HG03571 (cell line): ENCODE measurements at regions not wholly inside any gene's neighbourhood (a gene's known extent, or its start where the extent isn't known, plus 50 kb on each side); places are given as distances from the start of the nearest gene placed in this dataset.

Experiments used
- ATAC-seq: cut with Tn5 transposase; IDR thresholded peaks from one replicate; pipeline ENCODE4 v1.9.1; 2021; ENCODE audit not compliant: unreplicated experiment

GRCh38 chr20:21653628-21654027, 51.8 kb upstream of the PAX1 start:
- ATAC-seq = no peak

- ATAC-seq = no peak
Measured at GRCh38 chr20:21643417-21643816, 62.0 kb upstream of the PAX1 start.

- no peak for ATAC-seq
Measured at GRCh38 chr20:21640556-21640955, 64.9 kb upstream of the PAX1 start.

- ATAC-seq = no peak
Measured at GRCh38 chr20:21633829-21634228, 71.6 kb upstream of the PAX1 start.

GRCh38 chr20:21632735-21633053, 72.8 kb upstream of the PAX1 start:
- no peak for ATAC-seq

GRCh38 chr20:21632031-21632734, 73.3 kb upstream of the PAX1 start:
- ATAC-seq = no peak

GRCh38 chr20:21628800-21629199, 76.7 kb upstream of the PAX1 start:
- ATAC-seq = no peak

GRCh38 chr20:21623781-21624094, 81.7 kb upstream of the PAX1 start:
- no peak for ATAC-seq

GRCh38 chr20:21623074-21623780, 82.2 kb upstream of the PAX1 start:
- no peak for ATAC-seq

- no peak for ATAC-seq
Measured at GRCh38 chr20:21622097-21622857, 83.2 kb upstream of the PAX1 start.

- no peak for ATAC-seq
Measured at GRCh38 chr20:21618759-21619416, 86.6 kb upstream of the PAX1 start.

- peak; percentile 61 for ATAC-seq
Measured at GRCh38 chr20:21615617-21616080, 89.8 kb upstream of the PAX1 start.

GRCh38 chr20:21614980-21615379, 90.5 kb upstream of the PAX1 start:
- no peak for ATAC-seq

- ATAC-seq = no peak
Measured at GRCh38 chr20:21613512-21613911, 92.0 kb upstream of the PAX1 start.

GRCh38 chr20:21609981-21610380, 95.5 kb upstream of the PAX1 start:
- no peak for ATAC-seq

- ATAC-seq = no peak
Measured at GRCh38 chr20:21609221-21609620, 95.4 kb upstream of the NKX2-2 start.

- no peak for ATAC-seq
Measured at GRCh38 chr20:21608777-21609176, 94.9 kb upstream of the NKX2-2 start.

- ATAC-seq = no peak
Measured at GRCh38 chr20:21607971-21608725, 94.3 kb upstream of the NKX2-2 start.

GRCh38 chr20:21601799-21602198, 87.9 kb upstream of the NKX2-2 start:
- ATAC-seq = no peak

- ATAC-seq = no peak
Measured at GRCh38 chr20:21586682-21587081, 72.8 kb upstream of the NKX2-2 start.
